ENCODE measurements at regions not wholly inside any gene's neighbourhood (a gene's known extent, or its start where the extent isn't known, plus 50 kb on each side); places are given as distances from the start of the nearest gene placed in this dataset.

DNA sequence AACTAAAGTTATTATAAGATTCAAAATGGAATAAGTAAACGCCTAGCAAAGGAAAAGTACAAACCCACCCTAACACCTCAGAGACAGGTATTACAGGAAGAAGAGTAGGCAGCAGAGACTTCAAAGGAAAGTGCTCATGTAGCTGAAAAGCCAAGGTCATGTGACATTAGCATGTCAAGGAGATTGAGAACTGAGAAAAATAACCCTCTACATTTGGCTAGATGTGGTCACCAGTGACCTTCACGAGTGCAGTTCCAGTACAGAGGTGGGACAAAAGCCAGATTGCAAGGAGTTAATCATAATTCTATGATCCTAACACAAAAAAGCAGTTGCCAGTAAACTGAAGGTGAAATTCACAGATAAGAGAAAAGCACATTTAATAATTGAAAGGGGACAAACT is 252.7 kb downstream of the ZEB2 start:
- TF ChIP-seq, protein P1, sequence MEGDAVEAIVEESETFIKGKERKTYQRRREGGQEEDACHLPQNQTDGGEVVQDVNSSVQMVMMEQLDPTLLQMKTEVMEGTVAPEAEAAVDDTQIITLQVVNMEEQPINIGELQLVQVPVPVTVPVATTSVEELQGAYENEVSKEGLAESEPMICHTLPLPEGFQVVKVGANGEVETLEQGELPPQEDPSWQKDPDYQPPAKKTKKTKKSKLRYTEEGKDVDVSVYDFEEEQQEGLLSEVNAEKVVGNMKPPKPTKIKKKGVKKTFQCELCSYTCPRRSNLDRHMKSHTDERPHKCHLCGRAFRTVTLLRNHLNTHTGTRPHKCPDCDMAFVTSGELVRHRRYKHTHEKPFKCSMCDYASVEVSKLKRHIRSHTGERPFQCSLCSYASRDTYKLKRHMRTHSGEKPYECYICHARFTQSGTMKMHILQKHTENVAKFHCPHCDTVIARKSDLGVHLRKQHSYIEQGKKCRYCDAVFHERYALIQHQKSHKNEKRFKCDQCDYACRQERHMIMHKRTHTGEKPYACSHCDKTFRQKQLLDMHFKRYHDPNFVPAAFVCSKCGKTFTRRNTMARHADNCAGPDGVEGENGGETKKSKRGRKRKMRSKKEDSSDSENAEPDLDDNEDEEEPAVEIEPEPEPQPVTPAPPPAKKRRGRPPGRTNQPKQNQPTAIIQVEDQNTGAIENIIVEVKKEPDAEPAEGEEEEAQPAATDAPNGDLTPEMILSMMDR (IDR thresholded peaks at IDR 0.05): no peak

DNA sequence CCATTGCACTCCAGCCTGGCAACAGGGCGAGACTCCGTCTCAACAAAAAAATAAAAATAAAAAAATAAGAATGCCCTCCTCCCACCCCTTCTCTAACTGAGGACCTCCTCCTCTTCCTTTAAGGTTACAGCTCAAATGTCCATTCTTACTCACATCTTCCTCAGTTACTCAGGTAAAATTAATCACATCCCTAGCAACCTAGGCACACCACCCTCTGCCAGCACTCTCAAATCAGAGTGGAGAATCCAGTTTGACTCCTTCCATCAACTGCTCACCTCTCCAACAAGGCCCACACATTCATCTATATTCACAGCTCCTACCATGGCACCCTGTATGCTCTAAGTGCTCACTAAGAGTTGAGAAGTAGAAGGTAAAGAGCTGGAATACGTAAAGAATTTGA is 254.3 kb downstream of the ZEB2 start:
- TF ChIP-seq, protein P1 (IDR thresholded peaks at IDR 0.05): no peak

- TF ChIP-seq, protein P1 (IDR thresholded peaks at IDR 0.05): no peak
Observed at GRCh38 chr2:144261966-144262365, 258.0 kb downstream of the ZEB2 start.

- TF ChIP-seq, protein P1 (IDR thresholded peaks at IDR 0.05): no peak
Observed at GRCh38 chr2:144261336-144261735, 258.6 kb downstream of the ZEB2 start.

GRCh38 chr2:144259332-144259731 is 260.6 kb downstream of the ZEB2 start:
- TF ChIP-seq, protein P1 (IDR thresholded peaks at IDR 0.05): no peak

- TF ChIP-seq, protein P1 (IDR thresholded peaks at IDR 0.05): no peak
Observed at GRCh38 chr2:144258154-144258553, 261.8 kb downstream of the ZEB2 start.

DNA sequence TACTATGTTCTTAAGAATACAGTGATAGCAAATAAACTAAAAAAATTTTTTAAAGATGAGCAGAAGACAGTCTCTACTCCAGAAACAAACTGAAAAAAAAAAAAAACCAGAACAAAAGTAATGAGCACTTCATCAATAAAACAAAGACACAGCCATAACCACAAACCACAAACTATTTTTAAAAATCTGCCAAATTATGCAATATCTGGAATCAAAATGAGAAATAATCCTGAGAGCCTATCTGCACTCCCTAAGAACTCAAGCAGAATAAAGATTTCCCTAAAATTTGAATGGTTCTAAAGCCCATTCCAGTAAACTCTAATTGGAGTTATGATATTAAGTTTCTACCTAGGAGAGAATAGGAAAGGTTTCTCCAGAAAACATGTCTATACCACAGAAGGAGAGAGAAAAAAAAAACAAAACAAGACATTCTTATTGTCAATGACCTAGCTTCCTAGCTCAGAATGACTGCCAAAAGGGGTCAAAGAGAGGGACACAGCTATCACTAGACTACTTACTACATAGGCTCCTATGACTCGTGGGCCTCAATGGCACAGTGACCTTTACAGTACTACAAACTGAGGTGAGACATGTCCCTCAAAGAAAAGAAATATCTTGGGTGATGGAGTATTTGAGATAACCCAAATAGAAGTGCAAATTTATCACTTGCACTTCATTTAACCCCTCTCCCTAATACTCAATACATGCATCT is 262.8 kb downstream of the ZEB2 start:
- TF ChIP-seq, protein P1 (IDR thresholded peaks at IDR 0.05): no peak
